ENCODE measurements at regions not wholly inside any gene's neighbourhood (a gene's known extent, or its start where the extent isn't known, plus 50 kb on each side); places are given as distances from the start of the nearest gene placed in this dataset.

GRCh38 chr4:84441758-84442377 is 57.2 kb downstream of the NKX6-1 start:
- H3K27me3 Mint-ChIP-seq, result no peaks in the 10 kb centered on the region
- no peaks in the 10 kb centered on the region for H3K9me3 Mint-ChIP-seq
- H3K4me3 Mint-ChIP-seq, result no peak overlapping the region
- ATAC-seq (replicated peaks) (no peak), DNase-seq (no peak)
- no peak overlapping the region for H3K27ac Mint-ChIP-seq
- no peaks in the 10 kb centered on the region for H3K36me3 Mint-ChIP-seq (ENCODE audit: insufficient read depth)
- H3K4me1 Mint-ChIP-seq (ENCODE audit: low read depth in 2 of 2), result no peaks in the 10 kb centered on the region

- H3K9me3 Mint-ChIP-seq, result no peaks in the 10 kb centered on the region
- DNase-seq (no peak), ATAC-seq (replicated peaks) (no peak)
Measured at GRCh38 chr4:84439996-84440395, 59.1 kb downstream of the NKX6-1 start.

GRCh38 chr4:84436812-84437211 is 62.3 kb downstream of the NKX6-1 start:
- Mint-ChIP-seq H3K4me1 (ENCODE audit: low read depth in 2 of 2) (no peaks in the 10 kb centered on the region), H3K9me3 (peaks cover 0 to 2% of the 10 kb centered on the region in 2 donors), H3K27me3 (no peaks in the 10 kb centered on the region), H3K36me3 (ENCODE audit: insufficient read depth) (no peaks in the 10 kb centered on the region), H3K27ac (no peak overlapping the region), H3K4me3 (no peak overlapping the region)
- no peak for DNase-seq
- no peak for ATAC-seq (replicated peaks)

More at GRCh38 chr4:84439996-84440395, 59.1 kb downstream of the NKX6-1 start:
- no peaks in the 10 kb centered on the region for H3K27me3 Mint-ChIP-seq
- H3K36me3 Mint-ChIP-seq (ENCODE audit: insufficient read depth), result no peaks in the 10 kb centered on the region
- no peaks in the 10 kb centered on the region for H3K4me1 Mint-ChIP-seq (ENCODE audit: low read depth in 2 of 2)
- no peak overlapping the region for H3K4me3 Mint-ChIP-seq
- no peak overlapping the region for H3K27ac Mint-ChIP-seq

GRCh38 chr4:84434344-84434743 is 64.7 kb downstream of the NKX6-1 start:
- Mint-ChIP-seq H3K27ac (no peak overlapping the region), H3K4me1 (ENCODE audit: low read depth in 2 of 2) (no peaks in the 10 kb centered on the region), H3K36me3 (ENCODE audit: insufficient read depth) (no peaks in the 10 kb centered on the region), H3K9me3 (peaks cover 0 to 2% of the 10 kb centered on the region in 2 donors), H3K27me3 (no peaks in the 10 kb centered on the region), H3K4me3 (no peak overlapping the region)
- DNase-seq (no peak), ATAC-seq (replicated peaks) (no peak)

- no peak overlapping the region for H3K27ac Mint-ChIP-seq
- H3K4me3 Mint-ChIP-seq, result no peak overlapping the region
- peaks cover 0 to 2% of the 10 kb centered on the region in 2 donors for H3K9me3 Mint-ChIP-seq
- H3K36me3 Mint-ChIP-seq (ENCODE audit: insufficient read depth), result no peaks in the 10 kb centered on the region
- ATAC-seq (replicated peaks), result no peak
- H3K4me1 Mint-ChIP-seq (ENCODE audit: low read depth in 2 of 2), result no peaks in the 10 kb centered on the region
- no peak for DNase-seq
- no peaks in the 10 kb centered on the region for H3K27me3 Mint-ChIP-seq
Measured at GRCh38 chr4:84433633-84434222, 65.4 kb downstream of the NKX6-1 start.

- H3K36me3 Mint-ChIP-seq (ENCODE audit: insufficient read depth), result no peaks in the 10 kb centered on the region
- H3K27me3 Mint-ChIP-seq, result no peaks in the 10 kb centered on the region
- peaks cover 0 to 2% of the 10 kb centered on the region in 2 donors for H3K9me3 Mint-ChIP-seq
- H3K4me1 Mint-ChIP-seq (ENCODE audit: low read depth in 2 of 2), result no peaks in the 10 kb centered on the region
- H3K27ac Mint-ChIP-seq, result no peak overlapping the region
- DNase-seq, result no peak
- no peak overlapping the region for H3K4me3 Mint-ChIP-seq
- no peak for ATAC-seq (replicated peaks)
Measured at GRCh38 chr4:84432713-84433112, 66.4 kb downstream of the NKX6-1 start.

- no peak for DNase-seq
- H3K27ac Mint-ChIP-seq, result no peak overlapping the region
Measured at GRCh38 chr4:84420608-84421007, 78.5 kb downstream of the NKX6-1 start.

GRCh38 chr4:84419201-84419600 is 79.9 kb downstream of the NKX6-1 start:
- peaks cover 7% of the 10 kb centered on the region in 2 donors for H3K9me3 Mint-ChIP-seq
- H3K27ac Mint-ChIP-seq, result no peak overlapping the region
- no peak for DNase-seq
- no peaks in the 10 kb centered on the region for H3K4me1 Mint-ChIP-seq (ENCODE audit: low read depth in 2 of 2)
- H3K4me3 Mint-ChIP-seq, result no peak overlapping the region
- no peaks in the 10 kb centered on the region for H3K27me3 Mint-ChIP-seq
- no peak for ATAC-seq (replicated peaks)
- no peaks in the 10 kb centered on the region for H3K36me3 Mint-ChIP-seq (ENCODE audit: insufficient read depth)

More at GRCh38 chr4:84420608-84421007, 78.5 kb downstream of the NKX6-1 start:
- Mint-ChIP-seq H3K9me3 (peaks cover 7 to 10% of the 10 kb centered on the region in 2 donors), H3K4me1 (ENCODE audit: low read depth in 2 of 2) (no peaks in the 10 kb centered on the region), H3K4me3 (no peak overlapping the region), H3K27me3 (no peaks in the 10 kb centered on the region), H3K36me3 (ENCODE audit: insufficient read depth) (no peaks in the 10 kb centered on the region)
- no peak for ATAC-seq (replicated peaks)

GRCh38 chr4:84417997-84418709 is 80.9 kb downstream of the NKX6-1 start:
- H3K9me3 Mint-ChIP-seq, result peaks cover 7% of the 10 kb centered on the region in 2 donors
- no peaks in the 10 kb centered on the region for H3K27me3 Mint-ChIP-seq
- no peak overlapping the region for H3K27ac Mint-ChIP-seq
- ATAC-seq (replicated peaks) (no peak), DNase-seq (no peak)
- H3K36me3 Mint-ChIP-seq (ENCODE audit: insufficient read depth), result no peaks in the 10 kb centered on the region
- H3K4me3 Mint-ChIP-seq, result no peak overlapping the region
- no peaks in the 10 kb centered on the region for H3K4me1 Mint-ChIP-seq (ENCODE audit: low read depth in 2 of 2)

- Mint-ChIP-seq H3K27ac (no peak overlapping the region), H3K4me1 (ENCODE audit: low read depth in 2 of 2) (no peaks in the 10 kb centered on the region), H3K4me3 (no peak overlapping the region), H3K27me3 (no peaks in the 10 kb centered on the region), H3K9me3 (peaks cover 0 to 2% of the 10 kb centered on the region in 2 donors), H3K36me3 (ENCODE audit: insufficient read depth) (no peaks in the 10 kb centered on the region)
- ATAC-seq (replicated peaks), result no peak
- no peak for DNase-seq
Measured at GRCh38 chr4:84413976-84414375, 85.1 kb downstream of the NKX6-1 start.

- Mint-ChIP-seq H3K4me1 (ENCODE audit: low read depth in 2 of 2) (no peaks in the 10 kb centered on the region), H3K27me3 (no peaks in the 10 kb centered on the region), H3K36me3 (ENCODE audit: insufficient read depth) (no peaks in the 10 kb centered on the region), H3K4me3 (no peak overlapping the region), H3K9me3 (peaks cover 0 to 2% of the 10 kb centered on the region in 2 donors), H3K27ac (no peak overlapping the region)
- ATAC-seq (replicated peaks) (no peak), DNase-seq (no peak)
Measured at GRCh38 chr4:84413480-84413879, 85.6 kb downstream of the NKX6-1 start.

GRCh38 chr4:84412062-84412461 is 87.0 kb downstream of the NKX6-1 start:
- no peaks in the 10 kb centered on the region for H3K4me1 Mint-ChIP-seq (ENCODE audit: low read depth in 2 of 2)
- DNase-seq, result no peak
- H3K36me3 Mint-ChIP-seq (ENCODE audit: insufficient read depth), result no peaks in the 10 kb centered on the region
- H3K27me3 Mint-ChIP-seq, result no peaks in the 10 kb centered on the region
- H3K9me3 Mint-ChIP-seq, result peaks cover 0 to 2% of the 10 kb centered on the region in 2 donors
- no peak for ATAC-seq (replicated peaks)
- H3K27ac Mint-ChIP-seq, result no peak overlapping the region
- no peak overlapping the region for H3K4me3 Mint-ChIP-seq

GRCh38 chr4:84407554-84408407 is 91.3 kb downstream of the NKX6-1 start:
- H3K27me3 Mint-ChIP-seq, result no peaks in the 10 kb centered on the region
- DNase-seq (no peak), ATAC-seq (replicated peaks) (no peak)
- no peak overlapping the region for H3K4me3 Mint-ChIP-seq
- H3K4me1 Mint-ChIP-seq (ENCODE audit: low read depth in 2 of 2), result no peaks in the 10 kb centered on the region
- no peaks in the 10 kb centered on the region for H3K36me3 Mint-ChIP-seq (ENCODE audit: insufficient read depth)
- H3K27ac Mint-ChIP-seq, result no peak overlapping the region
- peaks cover 0 to 2% of the 10 kb centered on the region in 2 donors for H3K9me3 Mint-ChIP-seq
